Osteocyte (in vitro differentiated cells): ENCODE measurements at regions not wholly inside any gene's neighbourhood (a gene's known extent, or its start where the extent isn't known, plus 50 kb on each side); places are given as distances from the start of the nearest gene placed in this dataset.

Source experiments
- DNase-seq: peaks from one replicate; pipeline ENCODE4 v3.0.0; 2021; ENCODE audit warnings: mixed read lengths; ENCODE audit not compliant: unreplicated experiment; ENCODE audit errors: extremely low spot score
- H3K27ac Mint-ChIP-seq: one replicate; pipeline ENCODE4 v1.8.0; 2021; ENCODE audit warnings: mild to moderate bottlenecking, mixed read lengths; ENCODE audit not compliant: unreplicated experiment
- H3K27me3 Mint-ChIP-seq: one replicate; pipeline ENCODE4 v1.8.0; 2021; ENCODE audit warnings: mixed read lengths; ENCODE audit not compliant: unreplicated experiment
- H3K36me3 Mint-ChIP-seq: one replicate; pipeline ENCODE4 v1.8.0; 2021; ENCODE audit warnings: mixed read lengths; ENCODE audit not compliant: unreplicated experiment
- H3K4me1 Mint-ChIP-seq: one replicate; pipeline ENCODE4 v1.8.0; 2021; ENCODE audit warnings: mixed read lengths; ENCODE audit not compliant: unreplicated experiment
- H3K4me3 Mint-ChIP-seq: one replicate; pipeline ENCODE4 v1.8.0; 2021; ENCODE audit warnings: mild to moderate bottlenecking, moderate library complexity, mixed read lengths; ENCODE audit not compliant: unreplicated experiment
- H3K9me3 Mint-ChIP-seq: one replicate; pipeline ENCODE4 v1.8.0; 2021; ENCODE audit warnings: mixed read lengths; ENCODE audit not compliant: unreplicated experiment
- TF ChIP-seq, protein P1 (sequence below): fragments of 200-600 bp; sonication (generic); IDR thresholded peaks from 2 replicates; pipeline ENCODE4 v1.5.0; 2021; ENCODE audit warnings: antibody characterized with exemption, mild to moderate bottlenecking, moderate library complexity

DNA sequence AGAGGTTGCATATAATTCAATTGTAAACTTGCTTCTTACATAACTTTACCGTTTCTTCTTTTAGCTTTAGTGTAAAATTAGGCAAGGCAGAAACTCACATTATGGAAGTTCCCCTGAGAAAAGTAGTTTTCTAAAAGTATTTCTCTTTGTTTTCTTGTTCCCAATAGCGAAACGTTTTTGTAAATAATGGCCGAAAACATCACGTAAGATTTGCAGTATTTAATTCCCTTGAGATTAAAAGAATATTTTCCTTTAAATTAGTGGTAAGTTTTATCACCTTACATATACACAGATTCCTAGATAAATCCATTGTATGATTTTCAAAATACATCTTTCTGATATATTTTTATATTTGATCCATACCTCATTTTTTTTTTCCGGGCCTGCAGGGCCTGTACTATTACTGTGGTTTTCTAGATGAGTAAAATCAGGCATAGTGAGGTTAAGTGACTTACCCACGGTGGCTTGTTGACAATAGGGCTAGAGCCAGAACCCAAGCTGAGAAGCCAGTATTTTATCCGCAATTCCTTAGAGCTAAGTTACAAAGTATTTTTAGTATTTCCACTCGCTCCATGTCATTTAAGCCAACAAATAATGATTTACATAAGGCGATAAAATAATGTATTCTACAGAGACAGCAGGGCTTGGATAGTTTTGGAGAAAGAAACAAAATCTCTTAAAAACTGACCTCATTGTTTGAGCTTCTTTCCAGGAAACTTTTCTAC is 82.2 kb upstream of the VEGFC start:
- H3K27ac Mint-ChIP-seq, result no peak overlapping the region
- H3K4me3 Mint-ChIP-seq, result no peak overlapping the region
- no peaks in the 10 kb centered on the region for H3K36me3 Mint-ChIP-seq
- no peak for DNase-seq
- TF ChIP-seq, protein P1, sequence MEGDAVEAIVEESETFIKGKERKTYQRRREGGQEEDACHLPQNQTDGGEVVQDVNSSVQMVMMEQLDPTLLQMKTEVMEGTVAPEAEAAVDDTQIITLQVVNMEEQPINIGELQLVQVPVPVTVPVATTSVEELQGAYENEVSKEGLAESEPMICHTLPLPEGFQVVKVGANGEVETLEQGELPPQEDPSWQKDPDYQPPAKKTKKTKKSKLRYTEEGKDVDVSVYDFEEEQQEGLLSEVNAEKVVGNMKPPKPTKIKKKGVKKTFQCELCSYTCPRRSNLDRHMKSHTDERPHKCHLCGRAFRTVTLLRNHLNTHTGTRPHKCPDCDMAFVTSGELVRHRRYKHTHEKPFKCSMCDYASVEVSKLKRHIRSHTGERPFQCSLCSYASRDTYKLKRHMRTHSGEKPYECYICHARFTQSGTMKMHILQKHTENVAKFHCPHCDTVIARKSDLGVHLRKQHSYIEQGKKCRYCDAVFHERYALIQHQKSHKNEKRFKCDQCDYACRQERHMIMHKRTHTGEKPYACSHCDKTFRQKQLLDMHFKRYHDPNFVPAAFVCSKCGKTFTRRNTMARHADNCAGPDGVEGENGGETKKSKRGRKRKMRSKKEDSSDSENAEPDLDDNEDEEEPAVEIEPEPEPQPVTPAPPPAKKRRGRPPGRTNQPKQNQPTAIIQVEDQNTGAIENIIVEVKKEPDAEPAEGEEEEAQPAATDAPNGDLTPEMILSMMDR, result no peak
- H3K27me3 Mint-ChIP-seq, result no peaks in the 10 kb centered on the region
- H3K9me3 Mint-ChIP-seq, result no peaks in the 10 kb centered on the region
- H3K4me1 Mint-ChIP-seq, result peaks cover 2% of the 10 kb centered on the region

DNA sequence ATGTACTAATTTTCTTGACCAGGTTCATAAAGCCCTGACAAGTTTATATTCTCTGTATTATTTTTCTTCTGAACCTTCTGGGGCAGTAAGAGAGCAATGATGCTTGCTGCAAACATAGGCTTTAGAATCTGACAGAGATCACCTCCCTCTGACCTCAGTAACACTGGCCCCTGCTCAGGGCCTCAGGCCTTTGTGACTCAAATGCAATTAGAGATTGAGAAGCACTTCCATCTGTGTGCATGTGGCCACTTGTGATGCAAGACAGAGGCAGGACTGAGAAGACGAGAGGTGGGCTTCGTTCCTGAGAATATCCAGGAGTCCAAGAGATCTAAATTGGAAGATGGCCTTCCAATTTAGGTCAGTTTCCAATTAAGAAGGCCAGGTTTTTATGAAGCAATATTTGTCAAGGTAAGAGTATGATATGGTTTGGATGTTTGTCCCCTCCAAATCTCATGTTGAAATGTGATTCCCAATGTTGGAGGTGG is 82.8 kb upstream of the VEGFC start:
- Mint-ChIP-seq H3K4me3 (no peak overlapping the region), H3K4me1 (peaks cover 2% of the 10 kb centered on the region), H3K36me3 (no peaks in the 10 kb centered on the region)

DNA sequence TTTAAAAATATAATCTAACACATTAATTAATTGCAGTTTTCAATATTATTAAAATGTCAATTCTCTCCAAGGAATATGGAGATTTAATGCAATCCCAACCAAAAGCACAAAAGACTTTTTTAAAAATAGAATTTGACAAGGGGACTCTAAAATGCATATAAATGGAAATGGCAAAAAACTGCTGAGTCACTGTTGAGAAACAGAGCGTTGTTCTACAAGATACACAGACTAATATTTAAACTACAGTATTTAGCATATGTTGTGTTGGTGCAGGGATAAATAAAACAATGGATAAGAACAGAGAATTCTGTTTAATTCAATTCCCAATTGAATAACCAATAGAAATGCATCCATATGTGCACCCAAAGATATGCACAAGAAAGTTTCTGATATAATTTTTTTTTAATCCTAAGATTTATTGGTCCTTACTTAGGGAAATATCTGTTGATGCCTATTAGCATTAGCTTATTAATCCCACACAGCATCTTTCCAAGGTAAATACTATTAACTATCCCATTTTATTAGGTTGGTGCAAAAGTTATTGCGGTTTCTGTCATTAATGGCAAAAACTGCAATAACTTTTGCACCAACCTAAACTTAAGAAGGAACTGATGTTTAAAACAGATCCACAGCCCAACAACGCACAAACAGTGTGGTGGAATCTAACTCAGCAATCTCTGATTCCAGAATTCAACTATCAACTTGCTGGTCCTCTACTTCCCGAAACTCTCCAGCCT is 86.8 kb upstream of the VEGFC start:
- Mint-ChIP-seq H3K27me3 (no peaks in the 10 kb centered on the region), H3K4me3 (no peak overlapping the region), H3K4me1 (peaks cover 21% of the 10 kb centered on the region), H3K27ac (no peak overlapping the region), H3K9me3 (no peaks in the 10 kb centered on the region), H3K36me3 (no peaks in the 10 kb centered on the region)
- TF ChIP-seq, protein P1, result no peak
- no peak for DNase-seq

More for the DNA sequence above, 82.8 kb upstream of the VEGFC start:
- H3K27me3 Mint-ChIP-seq, result no peaks in the 10 kb centered on the region
- no peaks in the 10 kb centered on the region for H3K9me3 Mint-ChIP-seq
- no peak for DNase-seq
- TF ChIP-seq, protein P1, result no peak
- H3K27ac Mint-ChIP-seq, result no peak overlapping the region

DNA sequence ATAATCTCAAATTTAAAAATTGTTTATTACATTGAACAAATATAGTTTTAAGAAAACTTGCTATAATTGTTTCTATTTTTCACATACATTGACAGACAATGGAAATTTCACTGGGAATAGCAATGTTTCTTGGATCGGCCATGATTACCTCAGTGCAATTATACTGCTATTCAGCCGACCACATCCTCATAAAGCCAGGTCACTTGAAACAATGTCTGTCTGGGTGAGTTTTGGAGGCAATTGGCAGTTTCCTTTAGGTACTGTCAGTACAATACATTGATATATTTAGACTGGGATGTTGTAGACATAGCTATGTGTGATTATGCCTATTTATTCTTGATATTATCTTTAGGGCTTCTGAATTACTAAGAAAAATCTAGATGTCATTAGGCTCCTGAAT is 89.5 kb upstream of the VEGFC start:
- no peaks in the 10 kb centered on the region for H3K27me3 Mint-ChIP-seq
- no peak overlapping the region for H3K4me3 Mint-ChIP-seq

More for the DNA sequence above, 89.5 kb upstream of the VEGFC start:
- DNase-seq, result no peak
- peaks cover 21% of the 10 kb centered on the region for H3K4me1 Mint-ChIP-seq
- H3K9me3 Mint-ChIP-seq, result no peaks in the 10 kb centered on the region
- TF ChIP-seq, protein P1, result no peak
- no peak overlapping the region for H3K27ac Mint-ChIP-seq
- no peaks in the 10 kb centered on the region for H3K36me3 Mint-ChIP-seq
